Right cardiac atrium (tissue), 5 donors: ENCODE measurements at regions not wholly inside any gene's neighbourhood (a gene's known extent, or its start where the extent isn't known, plus 50 kb on each side); places are given as distances from the start of the nearest gene placed in this dataset.
"Not testable (repeated sequence)": the region's sequence is repeated elsewhere in the genome, so short reads cannot be mapped to it uniquely, and the experiment has no call there.

Experiments
- ATAC-seq, 2 donors: fragments of 200-7000 bp; cut with Tn5 transposase; one replicate each; pipeline versions ENCODE4 v1.8.0 to v1.9.1; 2020; ENCODE audit warnings: moderate library complexity in 2 of 2, mild to moderate bottlenecking in 1 of 2
- DNase-seq, 3 donors: peaks; one replicate each; pipeline ENCODE4 v3.0.0-alpha.2; 2020
- H3K27ac ChIP-seq: one replicate; pipeline ENCODE4 v1.5.1; 2013; ENCODE audit warnings: mild to moderate bottlenecking, low read length, control low read depth, moderate library complexity
- H3K27me3 ChIP-seq: one replicate; pipeline ENCODE4 v1.6.1; 2013; ENCODE audit not compliant: control insufficient read depth, insufficient read depth
- H3K4me1 ChIP-seq: one replicate; pipeline ENCODE4 v1.6.1; 2013; ENCODE audit warnings: low read length; ENCODE audit not compliant: control insufficient read depth, insufficient read depth
- H3K4me3 ChIP-seq: one replicate; pipeline ENCODE4 v1.5.1; 2013; ENCODE audit warnings: low read length, control low read depth
- H3K9me3 ChIP-seq: one replicate; pipeline ENCODE4 v1.6.1; 2013; ENCODE audit warnings: low read length; ENCODE audit not compliant: control insufficient read depth
- WGBS: extraction: QIAGEN DNeasy Blood & Tissue Kit; methylation state at CpG from one replicate; pipeline ENCODE4 v1.1.7; 2013; 5-methylcytosine and 5-hydroxymethylcytosine counted together
- intact Hi-C, 4 donors: fragments of 100-400 bp; cut with DNase I; formaldehyde crosslinking; loops; one replicate each; pipeline versions ENCODE4 v1.11.0 to v1.14.0; 2022 to 2023
- donor health status: healthy with polysubstance abuse.
- donor health status: DM: no; HTN: yes; CAD: no.
- donor health status: DM: no; HTN: no; CAD: no.
- donor health status: DM: no; HTN: yes; CAD: no; lungs with severe emphysema.
- donor health status: DM: yes; HTN: yes; CAD: no.

- Histone ChIP-seq H3K27ac (no peak overlapping the region), H3K4me1 (no peaks in the 10 kb centered on the region), H3K4me3 (no peak overlapping the region), H3K9me3 (no peaks in the 10 kb centered on the region), H3K27me3 (no peaks in the 10 kb centered on the region)
- intact Hi-C loops = no loop called here
- ATAC-seq = no peak
- 86% methylated on average over 2 of the region's 2 CpGs for WGBS
- no peak for DNase-seq
Measured at GRCh38 chr5:135170500-135170899, 136.5 kb upstream of the PITX1 start.

- Histone ChIP-seq H3K27me3 (no peaks in the 10 kb centered on the region), H3K4me3 (no peak overlapping the region), H3K27ac (no peak overlapping the region), H3K4me1 (no peaks in the 10 kb centered on the region), H3K9me3 (no peaks in the 10 kb centered on the region)
- 41% methylated on average over 2 of the region's 2 CpGs for WGBS
- intact Hi-C loops = no loop called here
- ATAC-seq = no peak
- DNase-seq = no peak
Measured at GRCh38 chr5:135169753-135170152, 135.7 kb upstream of the PITX1 start.

- H3K27ac ChIP-seq = no peak overlapping the region
- no peaks in the 10 kb centered on the region for H3K27me3 ChIP-seq
- intact Hi-C loops = no loop called here
- H3K4me1 ChIP-seq = no peaks in the 10 kb centered on the region
- no peaks in the 10 kb centered on the region for H3K9me3 ChIP-seq
- DNase-seq (no peak), ATAC-seq (no peak)
- no peak overlapping the region for H3K4me3 ChIP-seq
- WGBS = 61% methylated on average over 4 of the region's 4 CpGs
Measured at GRCh38 chr5:135167634-135168033, 133.6 kb upstream of the PITX1 start.

GRCh38 chr5:135164873-135165614, 131.0 kb upstream of the PITX1 start:
- H3K27ac ChIP-seq, H3K9me3 ChIP-seq, H3K4me3 ChIP-seq, H3K27me3 ChIP-seq, H3K4me1 ChIP-seq, ATAC-seq, DNase-seq, intact Hi-C loops: not testable (repeated sequence)
- 75% methylated on average over 4 of the region's 4 CpGs for WGBS

GRCh38 chr5:135163964-135164363, 129.9 kb upstream of the PITX1 start:
- Histone ChIP-seq H3K27ac (no peak overlapping the region), H3K9me3 (no peaks in the 10 kb centered on the region), H3K4me3 (no peak overlapping the region), H3K4me1 (no peaks in the 10 kb centered on the region), H3K27me3 (no peaks in the 10 kb centered on the region)
- WGBS = 78% methylated on average over 2 of the region's 2 CpGs
- intact Hi-C loops = no loop called here
- ATAC-seq (no peak), DNase-seq (no peak)

GRCh38 chr5:135163391-135163790, 129.4 kb upstream of the PITX1 start:
- no peak overlapping the region for H3K4me3 ChIP-seq
- no peak for ATAC-seq

GRCh38 chr5:135162661-135163265, 128.7 kb upstream of the PITX1 start:
- DNase-seq (no peak), ATAC-seq (no peak)
- H3K9me3 ChIP-seq = no peaks in the 10 kb centered on the region
- intact Hi-C loops = no loop called here
- H3K4me3 ChIP-seq = no peak overlapping the region
- no peaks in the 10 kb centered on the region for H3K4me1 ChIP-seq
- WGBS = 73% methylated on average over 9 of the region's 9 CpGs
- H3K27me3 ChIP-seq = no peaks in the 10 kb centered on the region
- H3K27ac ChIP-seq = no peak overlapping the region

More at GRCh38 chr5:135163391-135163790, 129.4 kb upstream of the PITX1 start:
- DNase-seq = no peak
- Histone ChIP-seq H3K9me3 (no peaks in the 10 kb centered on the region), H3K27me3 (no peaks in the 10 kb centered on the region), H3K4me1 (no peaks in the 10 kb centered on the region), H3K27ac (no peak overlapping the region)
- intact Hi-C loops = no loop called here
- WGBS = 90% methylated on average over 5 of the region's 5 CpGs

GRCh38 chr5:135161221-135161620, 127.2 kb upstream of the PITX1 start:
- ATAC-seq (no peak), DNase-seq (no peak)
- Histone ChIP-seq H3K27me3 (no peaks in the 10 kb centered on the region), H3K4me1 (no peaks in the 10 kb centered on the region), H3K9me3 (no peaks in the 10 kb centered on the region), H3K27ac (no peak overlapping the region), H3K4me3 (no peak overlapping the region)
- intact Hi-C loops = no loop called here
- 73% methylated on average over 1 of the region's 1 CpG for WGBS

- intact Hi-C loops = no loop called here
Measured at GRCh38 chr5:135160036-135160675, 126.1 kb upstream of the PITX1 start.

GRCh38 chr5:135159626-135160025, 125.6 kb upstream of the PITX1 start:
- intact Hi-C loops = no loop called here
- 92% methylated on average over 1 of the region's 1 CpG for WGBS
- ATAC-seq (no peak), DNase-seq (no peak)
- Histone ChIP-seq H3K4me1 (no peaks in the 10 kb centered on the region), H3K27me3 (no peaks in the 10 kb centered on the region), H3K9me3 (no peaks in the 10 kb centered on the region), H3K27ac (no peak overlapping the region), H3K4me3 (no peak overlapping the region)

More at GRCh38 chr5:135160036-135160675, 126.1 kb upstream of the PITX1 start:
- Histone ChIP-seq H3K27me3 (no peaks in the 10 kb centered on the region), H3K27ac (no peak overlapping the region), H3K4me3 (no peak overlapping the region), H3K9me3 (no peaks in the 10 kb centered on the region), H3K4me1 (no peaks in the 10 kb centered on the region)
- DNase-seq = no peak
- ATAC-seq = no peak
- WGBS = 78% methylated on average over 1 of the region's 1 CpG

- intact Hi-C loops = no loop called here
- Histone ChIP-seq H3K27me3 (no peaks in the 10 kb centered on the region), H3K27ac (no peak overlapping the region), H3K9me3 (no peaks in the 10 kb centered on the region), H3K4me3 (no peak overlapping the region), H3K4me1 (no peaks in the 10 kb centered on the region)
- DNase-seq (no peak), ATAC-seq (no peak)
- WGBS = 51% methylated on average over 4 of the region's 4 CpGs
Measured at GRCh38 chr5:135158982-135159381, 125.0 kb upstream of the PITX1 start.
